Spleen (tissue), 7 donors: ENCODE measurements at regions not wholly inside any gene's neighbourhood (a gene's known extent, or its start where the extent isn't known, plus 50 kb on each side); places are given as distances from the start of the nearest gene placed in this dataset.

Experiments
- CTCF ChIP-seq, 11 experiments: fragments of 200-600 bp in 7 of 11; fragments of 450-650 bp in 4 of 11; sonication (generic) in 4 of 11; IDR thresholded peaks in 8 of 11; conservative IDR thresholded peaks in 3 of 11; 1 replicate in 7 of 11; 2 replicates in 4 of 11; pipeline versions ENCODE4 v1.4.0 to v1.8.0; 2016 to 2021; ENCODE audit warnings: antibody characterized with exemption in 11 of 11, inconsistent platforms in 4 of 11, mild to moderate bottlenecking in 1 of 11
- POLR2A ChIP-seq, 3 donors: fragments of 450-650 bp; IDR thresholded peaks; one replicate each; pipeline ENCODE4 v1.5.1; 2017; ENCODE audit warnings: antibody characterized with exemption in 3 of 3, mild to moderate bottlenecking in 1 of 3
- donor health status: DM: no; HTN: no; CAD: no; lungs with moderate emphysema.
- donor health status: DM: no; HTN: no; CAD: no.
- donor health status: DM: no; HTN: no; CAD: no.

GRCh38 chr9:84145031-84145430 lies 164.4 kb downstream of the RMI1 start:
- no peak for TF ChIP-seq CTCF (IDR thresholded peaks at IDR 0.05 in 8 of 11, conservative IDR thresholded peaks at IDR 0.05 in 3 of 11)
- TF ChIP-seq POLR2A (IDR thresholded peaks at IDR 0.05), result no peak
